H7 (cell line): ENCODE measurements at regions not wholly inside any gene's neighbourhood (a gene's known extent, or its start where the extent isn't known, plus 50 kb on each side); places are given as distances from the start of the nearest gene placed in this dataset.

Experiments used
- DNase-seq: peaks from one replicate; pipeline ENCODE4 v3.0.0; 2012
- H3K27me3 ChIP-seq: 2 replicates; pipeline ENCODE4 v1.6.0; 2011; ENCODE audit warnings: mild to moderate bottlenecking, low read length; ENCODE audit not compliant: control insufficient read depth, insufficient read depth
- H3K36me3 ChIP-seq: replicated peaks from 2 replicates; pipeline ENCODE4 v1.5.1; 2011; ENCODE audit warnings: low read length; ENCODE audit not compliant: control insufficient read depth, insufficient read depth
- H3K4me3 ChIP-seq: 2 replicates; pipeline ENCODE4 v1.5.1; 2011; ENCODE audit warnings: low read depth, mild to moderate bottlenecking, control low read depth, low read length, moderate library complexity; ENCODE audit not compliant: insufficient read depth

DNA sequence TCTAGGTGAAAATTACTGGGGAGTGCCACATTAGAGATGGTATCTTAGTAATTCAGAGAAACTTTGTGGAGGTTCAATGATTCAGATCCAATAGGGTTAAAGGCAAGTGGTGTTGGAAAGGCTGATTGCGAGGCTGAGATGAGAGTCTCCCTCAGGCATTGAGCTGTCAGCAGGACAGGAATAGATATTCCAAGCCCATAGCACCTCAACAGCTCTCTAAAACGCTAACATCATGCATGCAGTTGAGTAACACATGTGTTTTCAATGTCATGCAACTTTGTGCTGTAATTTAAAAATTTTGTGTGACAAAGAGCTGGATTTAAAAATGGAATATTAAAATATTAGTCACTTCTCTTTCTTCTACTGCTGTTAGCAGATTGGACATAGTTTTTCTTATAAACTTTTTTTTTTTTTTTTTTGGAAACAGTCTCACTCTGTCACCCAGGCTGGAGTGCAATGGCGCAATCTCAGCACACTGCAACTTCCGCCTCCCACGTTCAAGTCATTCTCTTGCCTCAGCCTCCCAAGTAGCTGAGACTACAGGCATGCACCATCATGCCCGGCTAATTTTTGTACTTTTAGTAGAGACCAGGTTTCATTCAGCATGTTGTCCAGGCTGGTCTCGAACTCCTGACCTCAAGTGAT is 173.5 kb upstream of the C1QTNF7 start:
- DNase-seq, result no peak
- no peak overlapping the region for H3K4me3 ChIP-seq
- H3K27me3 ChIP-seq, result no peaks in the 10 kb centered on the region
- H3K36me3 ChIP-seq, result no peaks in the 10 kb centered on the region

DNA sequence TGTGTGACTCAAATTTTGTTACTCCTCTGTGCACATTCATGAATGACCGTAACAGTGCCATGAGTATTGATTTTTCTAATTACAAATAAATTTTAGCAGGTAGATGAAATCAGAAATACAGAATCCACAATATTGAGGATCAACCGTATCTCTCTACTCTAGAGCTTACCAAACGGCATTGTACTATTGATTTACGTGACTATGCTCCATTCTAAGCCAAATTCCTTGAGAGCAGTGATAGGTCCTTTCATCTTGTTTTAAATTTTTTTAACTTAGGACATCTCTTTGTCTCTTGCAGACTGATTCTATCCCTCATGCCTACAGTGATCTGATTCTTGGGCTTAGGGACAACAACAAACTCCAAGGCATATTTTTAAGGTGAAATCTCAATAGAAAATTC is 172.3 kb upstream of the C1QTNF7 start:
- Histone ChIP-seq H3K36me3 (no peaks in the 10 kb centered on the region), H3K4me3 (no peak overlapping the region), H3K27me3 (no peaks in the 10 kb centered on the region)
- no peak for DNase-seq

DNA sequence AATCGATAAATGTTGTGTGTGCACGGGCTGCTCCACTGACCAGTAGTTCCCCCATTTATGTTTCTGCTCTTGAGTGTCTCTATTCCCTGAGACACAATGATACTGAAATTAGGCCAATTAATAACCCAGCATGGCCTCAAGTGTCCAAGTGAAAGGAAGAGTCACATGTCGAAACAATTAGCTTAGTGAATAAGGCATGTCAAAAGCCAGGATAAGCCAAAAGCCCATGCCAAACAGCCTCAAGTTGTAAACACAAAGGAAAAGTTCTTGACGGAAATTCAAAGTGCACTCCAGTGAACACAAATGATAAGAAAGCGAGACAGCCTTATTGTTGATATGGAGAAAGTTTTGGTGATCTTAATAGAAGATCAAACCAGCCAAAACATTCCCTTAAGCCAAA is 167.1 kb upstream of the C1QTNF7 start:
- Histone ChIP-seq H3K36me3 (no peaks in the 10 kb centered on the region), H3K27me3 (no peaks in the 10 kb centered on the region), H3K4me3 (no peak overlapping the region)
- DNase-seq, result no peak

DNA sequence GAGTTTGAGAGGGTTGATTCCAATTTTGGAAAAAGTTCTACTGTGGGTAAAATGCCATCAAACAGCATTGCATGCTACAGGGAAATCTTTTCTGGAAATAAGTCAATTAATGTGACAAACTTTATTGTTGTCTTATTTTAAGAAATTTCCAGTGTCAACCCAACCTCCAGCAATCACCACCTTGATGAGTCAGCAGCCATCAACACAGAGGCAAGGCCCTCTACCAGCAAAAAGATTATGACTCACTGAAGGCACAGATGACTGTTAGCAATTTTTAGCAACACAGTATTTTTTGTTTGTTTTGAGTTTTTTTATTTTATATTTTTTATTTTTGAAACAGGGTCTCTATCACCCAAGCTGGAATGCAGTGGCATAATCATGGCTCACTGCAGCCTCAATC is 165.4 kb upstream of the C1QTNF7 start:
- Histone ChIP-seq H3K4me3 (no peak overlapping the region), H3K36me3 (no peaks in the 10 kb centered on the region), H3K27me3 (no peaks in the 10 kb centered on the region)
- DNase-seq, result no peak

DNA sequence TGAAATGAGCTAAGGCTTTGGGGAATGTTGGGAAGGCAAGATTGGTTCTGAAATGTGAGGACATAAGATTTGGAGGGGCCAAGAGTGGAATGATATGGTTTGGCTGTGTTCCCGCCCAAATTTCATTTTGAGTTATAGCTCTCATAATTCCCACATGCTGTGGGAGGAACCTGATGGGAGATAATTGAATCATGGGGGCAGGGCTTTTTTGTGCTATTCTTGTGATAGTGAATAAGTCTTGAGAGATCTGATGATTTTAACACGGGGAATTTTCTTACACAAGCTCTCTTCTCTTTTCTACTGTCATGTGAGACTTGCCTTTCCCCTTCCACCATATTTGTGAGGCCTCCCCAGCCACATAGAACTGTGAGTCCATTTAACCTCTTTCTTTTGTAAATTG is 157.6 kb upstream of the C1QTNF7 start:
- Histone ChIP-seq H3K36me3 (no peaks in the 10 kb centered on the region), H3K4me3 (no peak overlapping the region), H3K27me3 (no peaks in the 10 kb centered on the region)
- DNase-seq, result no peak

DNA sequence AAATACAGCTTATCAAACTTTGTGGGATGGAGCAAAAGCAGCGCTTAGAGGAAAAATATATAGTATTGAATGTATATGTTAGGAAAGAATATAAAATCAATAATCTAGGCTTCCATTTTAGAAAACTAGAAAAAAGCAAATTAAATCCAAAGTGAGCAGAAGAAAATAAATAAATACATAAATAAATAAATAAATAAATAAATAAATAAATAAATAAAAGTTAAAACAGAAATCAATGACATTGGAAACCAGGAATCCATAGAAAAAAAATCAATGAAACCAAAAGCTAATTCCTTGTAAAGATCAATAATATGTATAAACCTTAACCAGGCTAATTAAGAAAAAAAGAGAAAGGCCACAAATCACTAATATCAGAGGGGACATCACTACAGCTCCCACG is 141.8 kb upstream of the C1QTNF7 start:
- H3K27me3 ChIP-seq, result no peaks in the 10 kb centered on the region
- no peak for DNase-seq
- no peaks in the 10 kb centered on the region for H3K36me3 ChIP-seq
- H3K4me3 ChIP-seq, result no peak overlapping the region

DNA sequence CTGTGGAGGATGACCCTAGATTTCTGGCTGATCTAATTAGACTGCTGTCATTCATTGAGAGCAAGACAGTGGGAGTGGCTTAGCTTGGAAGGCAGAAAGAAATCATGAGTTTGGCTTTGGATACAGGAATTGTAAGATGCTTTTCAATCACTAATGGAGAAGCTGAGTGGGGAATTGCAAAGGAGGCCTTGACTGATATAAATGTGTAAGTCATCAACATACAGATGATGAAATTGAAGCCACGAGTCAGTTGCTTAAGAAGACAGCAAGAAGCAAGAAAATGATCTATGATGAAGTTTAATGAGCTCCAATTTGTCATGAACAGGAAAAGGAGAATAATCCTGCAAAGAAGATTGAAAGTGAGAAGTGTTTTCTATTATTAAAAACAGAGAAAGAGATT is 136.7 kb upstream of the C1QTNF7 start:
- H3K36me3 ChIP-seq, result no peaks in the 10 kb centered on the region
- H3K27me3 ChIP-seq, result no peaks in the 10 kb centered on the region
- H3K4me3 ChIP-seq, result no peak overlapping the region
- DNase-seq, result no peak

DNA sequence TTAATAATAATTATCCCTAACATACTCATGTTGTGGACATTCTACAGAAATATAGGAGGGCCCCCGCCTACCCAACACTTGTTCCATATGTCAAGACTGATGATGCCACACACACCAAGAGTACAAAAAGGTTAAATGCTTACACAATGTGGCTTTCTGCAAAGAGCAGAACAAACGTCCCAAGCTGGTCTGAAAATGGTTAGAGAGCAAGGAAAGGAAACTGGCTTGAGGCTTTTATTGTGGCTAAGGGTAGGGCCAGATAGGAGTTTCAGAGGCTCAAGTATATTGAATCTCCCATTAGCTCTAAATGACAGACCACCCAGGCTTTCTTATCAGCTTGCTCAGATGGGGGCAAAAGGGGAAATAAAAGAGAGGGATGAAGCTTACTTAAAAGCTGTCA is 134.1 kb upstream of the C1QTNF7 start:
- no peak for DNase-seq
- no peaks in the 10 kb centered on the region for H3K27me3 ChIP-seq
- no peaks in the 10 kb centered on the region for H3K36me3 ChIP-seq
- H3K4me3 ChIP-seq, result no peak overlapping the region

DNA sequence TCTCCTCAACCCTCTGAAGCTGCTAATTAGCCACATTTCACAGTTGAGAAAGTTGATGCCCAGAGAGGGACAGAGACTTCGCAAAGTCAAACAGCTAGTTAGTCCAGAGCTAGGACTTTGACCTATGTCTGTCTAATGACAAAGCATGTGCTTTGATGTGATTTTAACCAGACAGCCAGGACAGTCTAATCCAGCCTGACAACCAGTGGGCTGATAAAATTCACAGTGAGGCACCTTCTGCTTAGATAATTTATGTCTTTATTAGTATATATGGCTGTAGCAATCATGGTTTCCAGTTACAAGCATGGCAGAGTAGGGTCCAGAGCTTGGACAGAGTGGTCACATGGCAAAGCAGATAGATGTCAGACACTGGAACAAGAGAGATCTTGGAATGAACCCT is 133.6 kb upstream of the C1QTNF7 start:
- Histone ChIP-seq H3K27me3 (no peaks in the 10 kb centered on the region), H3K36me3 (no peaks in the 10 kb centered on the region), H3K4me3 (no peak overlapping the region)
- DNase-seq, result no peak

DNA sequence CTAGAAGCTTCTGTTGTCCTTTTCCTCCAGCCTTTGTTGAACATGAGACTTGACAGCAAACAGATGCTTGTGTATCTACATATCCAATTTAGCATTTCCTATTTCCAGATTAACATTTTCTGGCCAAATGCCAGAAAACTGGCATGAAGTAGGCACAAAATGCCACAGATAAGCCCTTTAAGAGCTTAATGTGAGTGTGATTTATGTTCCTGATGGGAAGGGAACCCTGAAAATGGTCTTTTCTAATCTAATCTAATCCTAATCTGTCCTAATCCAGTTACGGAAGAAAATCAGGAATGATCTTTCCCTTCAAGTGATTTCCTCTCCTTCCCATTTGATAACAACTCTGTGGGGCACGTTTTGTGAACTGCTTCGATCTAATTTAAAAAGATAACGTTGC is 133.0 kb upstream of the C1QTNF7 start:
- no peak for DNase-seq
- Histone ChIP-seq H3K27me3 (no peaks in the 10 kb centered on the region), H3K4me3 (no peak overlapping the region), H3K36me3 (no peaks in the 10 kb centered on the region)

DNA sequence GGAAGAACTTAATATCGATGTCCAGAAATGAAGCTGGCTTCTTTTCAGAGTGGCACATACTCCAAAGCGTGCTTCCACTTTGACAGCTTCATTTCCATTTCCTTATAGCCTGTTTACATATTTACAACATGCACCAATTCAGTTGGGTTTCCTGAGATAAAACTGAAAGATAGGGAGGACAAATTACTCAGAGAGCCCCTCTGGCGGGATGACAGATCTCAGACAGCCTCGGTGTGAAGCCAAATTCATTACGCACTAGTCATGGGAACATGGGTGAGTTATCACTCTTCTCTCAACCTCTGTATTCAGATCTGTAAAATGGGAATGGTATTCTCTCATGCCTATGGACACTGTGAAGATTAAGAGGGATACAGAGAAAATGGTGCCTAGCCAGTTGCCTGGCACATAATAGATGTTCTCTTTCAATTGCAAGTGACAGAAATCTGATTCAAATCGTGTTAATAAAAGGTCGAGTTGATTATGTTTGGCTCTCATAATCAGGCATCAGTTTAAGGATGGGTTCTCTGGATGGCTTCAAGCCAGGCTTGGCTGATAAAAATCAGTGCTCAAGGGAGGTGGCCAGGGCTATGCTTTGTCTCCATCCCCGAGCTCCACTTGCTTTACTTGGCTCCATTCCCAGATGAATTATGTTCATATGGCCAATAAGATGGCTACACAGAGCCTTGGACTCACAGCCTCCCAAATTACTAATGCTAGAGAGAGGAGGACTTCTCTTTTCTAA is 132.2 kb upstream of the C1QTNF7 start:
- Histone ChIP-seq H3K4me3 (no peak overlapping the region), H3K27me3 (no peaks in the 10 kb centered on the region), H3K36me3 (no peaks in the 10 kb centered on the region)
- no peak for DNase-seq

DNA sequence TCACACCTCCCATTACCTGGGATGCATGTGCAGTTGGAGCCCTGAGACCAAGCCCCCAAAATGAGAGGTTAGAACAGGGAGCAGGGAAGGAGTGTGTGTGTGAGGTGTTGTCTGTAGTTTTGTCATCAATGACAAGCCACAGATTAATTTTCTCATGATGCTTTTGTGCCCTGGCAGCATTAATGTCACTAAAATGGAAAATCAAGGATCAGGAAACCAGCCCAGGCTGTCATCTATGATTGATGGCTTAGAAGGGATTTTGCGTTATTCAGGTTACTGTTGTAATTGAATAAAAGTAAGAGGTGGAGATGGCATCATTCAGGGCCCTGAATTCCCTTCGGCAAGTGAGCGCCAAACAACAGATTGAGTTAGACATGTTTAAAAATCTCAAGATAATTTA is 130.5 kb upstream of the C1QTNF7 start:
- H3K4me3 ChIP-seq, result no peak overlapping the region
- H3K36me3 ChIP-seq, result no peaks in the 10 kb centered on the region
- H3K27me3 ChIP-seq, result no peaks in the 10 kb centered on the region
- no peak for DNase-seq

DNA sequence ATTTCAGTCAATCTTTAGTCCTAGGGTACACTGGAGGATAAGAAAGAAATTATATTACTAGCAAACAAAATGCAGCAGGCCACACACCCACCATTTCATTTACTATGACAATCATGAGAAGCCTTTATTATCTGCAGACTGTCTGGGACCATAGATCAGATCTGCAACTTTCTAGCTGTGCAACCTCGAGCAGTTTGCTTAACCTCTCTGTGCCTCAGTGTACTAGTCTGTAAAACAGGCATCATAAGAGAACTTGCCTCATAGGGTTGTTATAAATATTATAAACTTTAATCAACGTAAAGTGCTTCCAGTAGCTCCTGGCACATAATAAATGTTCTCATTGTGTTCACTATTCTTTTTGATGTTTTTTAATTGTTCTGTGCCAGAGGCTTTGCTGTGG is 128.2 kb upstream of the C1QTNF7 start:
- no peak for DNase-seq
- no peaks in the 10 kb centered on the region for H3K36me3 ChIP-seq
- no peaks in the 10 kb centered on the region for H3K27me3 ChIP-seq
- no peak overlapping the region for H3K4me3 ChIP-seq

DNA sequence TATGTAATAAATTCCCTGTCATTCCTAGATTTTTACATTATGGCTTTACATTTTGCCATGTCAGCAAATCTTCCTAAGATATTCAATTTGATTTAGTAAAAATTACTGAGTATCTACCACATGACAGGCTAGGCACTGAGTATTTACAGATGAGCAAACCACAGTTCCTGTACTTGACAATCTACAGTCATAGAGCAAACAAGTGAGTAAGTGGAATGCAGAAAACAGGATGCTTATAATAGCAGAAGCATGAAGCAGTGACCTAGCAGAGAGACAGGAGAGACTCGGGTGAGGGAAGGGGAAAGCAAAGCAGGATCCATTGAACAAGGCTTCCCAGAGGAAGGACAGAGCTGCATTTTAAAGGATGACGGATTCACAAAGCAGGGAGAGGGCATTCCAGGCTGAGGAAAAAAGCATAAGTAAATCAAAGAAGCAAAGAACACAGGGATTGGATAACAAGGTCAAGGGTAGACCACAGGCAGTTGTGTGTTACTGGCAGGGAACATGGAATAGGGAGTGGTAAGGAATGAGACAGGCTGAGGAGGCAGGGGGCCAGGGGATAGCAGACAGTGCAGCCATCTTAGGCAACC is 124.7 kb upstream of the C1QTNF7 start:
- no peak for DNase-seq
- H3K36me3 ChIP-seq, result no peaks in the 10 kb centered on the region
- H3K27me3 ChIP-seq, result no peaks in the 10 kb centered on the region
- no peak overlapping the region for H3K4me3 ChIP-seq

DNA sequence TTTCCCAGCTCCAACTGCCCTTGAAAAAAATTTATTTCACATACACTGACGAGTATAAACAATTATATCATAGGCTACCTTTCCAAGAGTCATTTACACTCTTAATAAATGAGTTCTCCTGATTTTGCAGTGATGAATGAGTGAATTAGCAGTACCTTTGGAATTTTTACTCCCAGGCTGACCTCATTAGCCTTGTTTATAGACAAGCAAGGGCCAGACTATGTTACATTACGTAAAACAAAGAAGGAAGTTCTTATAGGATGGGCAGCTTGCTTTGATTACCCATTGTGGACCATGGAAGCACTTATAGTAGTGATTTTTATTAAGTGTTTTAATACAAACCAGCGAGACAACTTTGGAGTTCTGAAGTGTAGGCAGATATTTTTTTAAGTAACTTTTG is 112.9 kb upstream of the C1QTNF7 start:
- Histone ChIP-seq H3K36me3 (no peaks in the 10 kb centered on the region), H3K27me3 (no peaks in the 10 kb centered on the region), H3K4me3 (no peak overlapping the region)
- DNase-seq, result no peak
